IMR-90 (cell line): ENCODE measurements at regions not wholly inside any gene's neighbourhood (a gene's known extent, or its start where the extent isn't known, plus 50 kb on each side); places are given as distances from the start of the nearest gene placed in this dataset.

Experiments
- ATAC-seq: fragments of 200-7000 bp; cut with Tn5 transposase; 2 replicates; pipeline ENCODE4 v1.9.1; 2020; ENCODE audit warnings: low read depth, mild to moderate bottlenecking, moderate library complexity
- BruUV-seq: library from RNA; stranded (reverse); fragments of 400-500 nt; replicated peaks from 2 replicates; lab custom pipeline; 2021; lab: Mats Ljungman, UMichigan
- CTCF ChIA-PET: fragments of 300-600 bp; formaldehyde crosslinking; extraction: SDS; loops from one replicate; lab custom pipeline; 2021; ENCODE audit warnings: antibody characterized with exemption; lab: Yijun Ruan, JAX
- POLR2A ChIA-PET: fragments of 300-600 bp; sonication (Branson Sonifier 250); formaldehyde crosslinking; loops from one replicate; lab custom pipeline; 2022; ENCODE audit warnings: antibody characterized with exemption; ENCODE audit not compliant: unreplicated experiment; lab: Charles Lee
- DNase-seq: peaks from one replicate; pipeline ENCODE4 v3.0.0; 2013
- H2AFZ ChIP-seq: replicated peaks from 2 replicates; pipeline ENCODE3; 2013; ENCODE audit warnings: low read length, mild to moderate bottlenecking; ENCODE audit not compliant: poor library complexity
- H2AK5ac ChIP-seq: 2 replicates; pipeline ENCODE4 v1.6.1; 2013; ENCODE audit warnings: low read depth, low read length, inconsistent platforms
- H2AK9ac ChIP-seq: replicated peaks from 2 replicates; pipeline ENCODE3; 2013; ENCODE audit warnings: mild to moderate bottlenecking, low read depth, low read length, moderate library complexity; ENCODE audit not compliant: poor library complexity
- H2BK120ac ChIP-seq: 2 replicates; pipeline ENCODE4 v1.6.1; 2013; ENCODE audit warnings: low read depth, low read length, inconsistent platforms
- H2BK15ac ChIP-seq: 3 replicates; pipeline ENCODE4 v1.6.1; 2013; ENCODE audit warnings: low read depth, low read length, inconsistent platforms
- H2BK20ac ChIP-seq: 2 replicates; pipeline ENCODE4 v1.6.1; 2013; ENCODE audit warnings: low read depth, mild to moderate bottlenecking, inconsistent platforms, low read length, moderate library complexity
- H2BK5ac ChIP-seq: 2 replicates; pipeline ENCODE4 v1.6.1; 2013; ENCODE audit warnings: mild to moderate bottlenecking, low read depth, low read length, inconsistent platforms; ENCODE audit not compliant: poor library complexity, severe bottlenecking
- H3K14ac ChIP-seq: replicated peaks from 2 replicates; pipeline ENCODE4 v1.6.1; 2013; ENCODE audit warnings: low read depth, low read length, inconsistent platforms
- H3K18ac ChIP-seq: 2 replicates; pipeline ENCODE4 v1.6.1; 2013; ENCODE audit warnings: low read depth, low read length, control low read depth
- H3K23ac ChIP-seq: 2 replicates; pipeline ENCODE4 v1.6.1; 2013; ENCODE audit warnings: low read depth, low read length, inconsistent platforms
- H3K27ac ChIP-seq: 2 replicates; pipeline ENCODE4 v1.5.1; 2013; ENCODE audit warnings: mild to moderate bottlenecking, control low read depth, low read length; ENCODE audit not compliant: insufficient read depth
- H3K27me3 ChIP-seq: 2 replicates; pipeline ENCODE4 v1.6.1; 2013; ENCODE audit warnings: low read length; ENCODE audit not compliant: control insufficient read depth, insufficient read depth
- H3K36me3 ChIP-seq: 2 replicates; pipeline ENCODE4 v1.6.1; 2013; ENCODE audit warnings: low read length, mixed read lengths; ENCODE audit not compliant: control insufficient read depth, insufficient read depth
- H3K4ac ChIP-seq: 2 replicates; pipeline ENCODE4 v1.6.1; 2013; ENCODE audit warnings: low read depth, low read length, inconsistent platforms
- H3K4me1 ChIP-seq: 2 replicates; pipeline ENCODE4 v1.6.1; 2013; ENCODE audit warnings: low read length, mixed read lengths; ENCODE audit not compliant: control insufficient read depth, insufficient read depth
- H3K4me2 ChIP-seq: 2 replicates; pipeline ENCODE4 v1.6.1; 2013; ENCODE audit warnings: low read depth, mild to moderate bottlenecking, control low read depth, low read length, moderate library complexity
- H3K4me3 ChIP-seq: 2 replicates; pipeline ENCODE4 v1.5.1; 2013; ENCODE audit warnings: low read depth, mild to moderate bottlenecking, control low read depth, low read length, moderate library complexity; ENCODE audit not compliant: insufficient read depth
- H3K56ac ChIP-seq: 2 replicates; pipeline ENCODE4 v1.6.1; 2013; ENCODE audit warnings: low read length, inconsistent platforms; ENCODE audit not compliant: insufficient read depth; ENCODE audit errors: extremely low read depth
- H3K79me1 ChIP-seq, 2 experiments: 2 replicates each; pipeline ENCODE4 v1.6.1; 2013; ENCODE audit warnings: low read length in 2 of 2, inconsistent platforms in 1 of 2, low read depth in 1 of 2
- H3K9ac ChIP-seq: 2 replicates; pipeline ENCODE4 v1.6.1; 2013; ENCODE audit warnings: low read depth, low read length, control low read depth
- H3K9me1 ChIP-seq: 2 replicates; pipeline ENCODE4 v1.6.1; 2013; ENCODE audit warnings: low read length, inconsistent platforms; ENCODE audit not compliant: insufficient read depth
- H3K9me3 ChIP-seq: 2 replicates; pipeline ENCODE4 v1.6.1; 2013; ENCODE audit warnings: low read length; ENCODE audit not compliant: control insufficient read depth, insufficient read depth
- H4K20me1 ChIP-seq: 2 replicates; pipeline ENCODE4 v1.6.1; 2013; ENCODE audit warnings: low read length, inconsistent platforms; ENCODE audit not compliant: insufficient read depth
- H4K5ac ChIP-seq: 2 replicates; pipeline ENCODE4 v1.6.1; 2013; ENCODE audit warnings: mild to moderate bottlenecking, low read depth, low read length, control low read depth
- H4K8ac ChIP-seq, 2 experiments: 2 replicates each; pipeline ENCODE4 v1.6.1; 2013; ENCODE audit warnings: low read depth in 2 of 2, low read length in 2 of 2, control low read depth in 1 of 2, inconsistent platforms in 1 of 2
- H4K91ac ChIP-seq: 2 replicates; pipeline ENCODE4 v1.6.1; 2013; ENCODE audit warnings: low read depth, low read length, inconsistent platforms; ENCODE audit not compliant: insufficient read depth
- CEBPB ChIP-seq: IDR thresholded peaks from 2 replicates; pipeline ENCODE4 v1.6.1; 2012; ENCODE audit warnings: low read depth, low read length, improper control_type of control experiment
- CHD1 ChIP-seq: IDR thresholded peaks from 2 replicates; pipeline ENCODE4 v1.6.1; 2012; ENCODE audit warnings: low read depth, low read length, improper control_type of control experiment
- CTCF ChIP-seq: conservative IDR thresholded peaks from 2 replicates; pipeline ENCODE4 v1.5.1; 2012; ENCODE audit warnings: mild to moderate bottlenecking, low read depth, low read length, improper control_type of control experiment
- ELK1 ChIP-seq: fragments of 150-350 bp; IDR thresholded peaks from 2 replicates; pipeline ENCODE4 v1.6.1; 2016; ENCODE audit warnings: low read depth, mild to moderate bottlenecking, low read length, moderate library complexity, borderline replicate concordance
- FOS ChIP-seq: fragments of 150-350 bp; IDR thresholded peaks from 2 replicates; pipeline ENCODE4 v1.6.1; 2016; ENCODE audit warnings: low read depth, low read length
- MAFK ChIP-seq: IDR thresholded peaks from 2 replicates; pipeline ENCODE4 v1.6.1; 2012; ENCODE audit warnings: low read depth, low read length, improper control_type of control experiment
- NFE2L2 ChIP-seq: fragments of 150-350 bp; IDR thresholded peaks from 2 replicates; pipeline ENCODE4 v1.6.1; 2016; ENCODE audit warnings: low read depth, mild to moderate bottlenecking, low read length
- POLR2A ChIP-seq: IDR thresholded peaks from 2 replicates; pipeline ENCODE4 v1.6.1; 2012; ENCODE audit warnings: mild to moderate bottlenecking, low read depth, low read length
- RAD21 ChIP-seq: IDR thresholded peaks from 2 replicates; pipeline ENCODE4 v1.6.1; 2012; ENCODE audit warnings: low read length, improper control_type of control experiment
- RCOR1 ChIP-seq: IDR thresholded peaks from 2 replicates; pipeline ENCODE4 v1.6.1; 2012; ENCODE audit warnings: mild to moderate bottlenecking, low read length, improper control_type of control experiment; ENCODE audit not compliant: insufficient replicate concordance
- RFX5 ChIP-seq: IDR thresholded peaks from 2 replicates; pipeline ENCODE4 v1.8.0; 2012; ENCODE audit warnings: low read depth, mild to moderate bottlenecking, low read length, moderate library complexity
- SMC3 ChIP-seq: fragments of 150-350 bp; IDR thresholded peaks from 2 replicates; pipeline ENCODE4 v1.6.1; 2016; ENCODE audit warnings: low read depth, mild to moderate bottlenecking, antibody characterized with exemption, low read length, moderate library complexity
- WGBS, 2 experiments: methylation state at CpG; one replicate each; pipeline versions ENCODE4 v1.1.5 to v1.1.7; 2013; ENCODE audit warnings: missing lambda C conversion rate in 2 of 2; ENCODE audit not compliant: insufficient read length in 1 of 2; ENCODE audit errors: extremely low coverage in 2 of 2; 5-methylcytosine and 5-hydroxymethylcytosine counted together
- dilution Hi-C: fragments of 300-500 bp; cut with HindIII; formaldehyde crosslinking; loops from one replicate; pipeline ENCODE4 v1.14.3; 2018; ENCODE audit warnings: low sequenced_read_pairs; ENCODE audit not compliant: unreplicated experiment
- in situ Hi-C: fragments of 300-500 bp; cut with MboI; formaldehyde crosslinking; loops from 3 replicates; pipeline ENCODE4 v1.14.3; 2019; ENCODE audit warnings: low sequenced_read_pairs, inconsistent platforms, mixed read lengths
- intact Hi-C: fragments of 100-400 bp; cut with micrococcal nuclease; formaldehyde crosslinking; loops from 2 replicates; pipeline ENCODE4 v1.10.0; 2022
- TF ChIP-seq, protein P1 (sequence below): fragments of 150-350 bp; IDR thresholded peaks from 2 replicates; pipeline ENCODE4 v1.6.1; 2017; ENCODE audit warnings: mild to moderate bottlenecking, antibody characterized with exemption, low read length, low read depth

DNA sequence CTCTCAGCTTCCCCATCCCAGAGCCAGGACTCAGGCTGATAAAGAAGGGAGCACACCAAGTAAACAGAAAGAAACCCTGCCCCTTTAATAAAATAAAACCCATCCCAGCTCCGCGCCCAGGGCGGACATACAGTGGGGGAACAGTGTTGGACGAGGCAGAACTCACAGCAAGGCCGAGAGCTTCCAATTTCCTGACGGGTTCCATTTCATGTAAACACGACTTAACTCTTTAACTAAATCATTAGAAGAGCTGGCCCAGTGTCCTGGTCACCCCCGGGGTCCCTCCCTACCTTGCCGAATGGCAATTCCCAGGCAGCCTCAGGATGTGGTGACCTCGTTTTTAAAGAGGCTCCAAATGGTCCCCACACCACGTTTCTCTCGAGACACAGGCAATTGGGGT lies 340.7 kb downstream of the FOXL1 start (continued):
- TF ChIP-seq RCOR1 (no peak), NFE2L2 (no peak)

- no peak overlapping the region for H2BK15ac ChIP-seq
- H3K14ac ChIP-seq: no peak overlapping the region
- dilution Hi-C loops: no loop called here
- DNase-seq (no peak), ATAC-seq (no peak)
- 83% methylated on average over 19 of the region's 28 CpGs; no CpG with 5 or more reads in 1 of the 2 experiments for WGBS, 2 experiments
- no peak overlapping the region for H3K18ac ChIP-seq
- H3K9ac ChIP-seq: no peak overlapping the region
- H3K9me3 ChIP-seq: peaks cover 15% of the 10 kb centered on the region
- H2BK5ac ChIP-seq: no peak overlapping the region
- no peak overlapping the region for H4K8ac ChIP-seq
- H3K4me3 ChIP-seq: no peak overlapping the region
- H3K36me3 ChIP-seq: no peaks in the 10 kb centered on the region
- H3K4ac ChIP-seq: no peak overlapping the region
- peaks cover 0 to 5% of the 10 kb centered on the region in 2 experiments; a peak in 1 of 4 replicates for H3K79me1 ChIP-seq
- no peak overlapping the region for H2BK20ac ChIP-seq
- H3K9me1 ChIP-seq: peaks cover 15% of the 10 kb centered on the region
- BruUV-seq: no TSS peak
- no peak overlapping the region for H4K5ac ChIP-seq
- ChIA-PET CTCF (no interaction called here), POLR2A (no interaction called here)
- no peak overlapping the region for H3K56ac ChIP-seq
- intact Hi-C loops: loop anchor here (10.0 kb wide), 1 partner anchor 145 kb away; no protein-coding TSS in a partner anchor
- no peak overlapping the region for H4K91ac ChIP-seq
- H2AK9ac ChIP-seq: no peak overlapping the region
- in situ Hi-C loops: no loop called here
- no peak overlapping the region for H3K27ac ChIP-seq
- H2AK5ac ChIP-seq: no peak overlapping the region
- no peak overlapping the region for H2BK120ac ChIP-seq
- peaks cover 8% of the 10 kb centered on the region for H3K4me1 ChIP-seq
- H3K27me3 ChIP-seq: no peaks in the 10 kb centered on the region
- no peaks in the 10 kb centered on the region for H4K20me1 ChIP-seq
- no peak overlapping the region for H2AFZ ChIP-seq
- H3K4me2 ChIP-seq: no peak overlapping the region
- H3K23ac ChIP-seq: no peak overlapping the region
- TF ChIP-seq RFX5 (no peak), NFE2L2 (no peak), CTCF (no peak), FOS (no peak), CEBPB (no peak), CHD1 (no peak), SMC3 (no peak), POLR2A (no peak), RAD21 (no peak), ELK1 (no peak), MAFK (no peak)
- TF ChIP-seq, protein P1, sequence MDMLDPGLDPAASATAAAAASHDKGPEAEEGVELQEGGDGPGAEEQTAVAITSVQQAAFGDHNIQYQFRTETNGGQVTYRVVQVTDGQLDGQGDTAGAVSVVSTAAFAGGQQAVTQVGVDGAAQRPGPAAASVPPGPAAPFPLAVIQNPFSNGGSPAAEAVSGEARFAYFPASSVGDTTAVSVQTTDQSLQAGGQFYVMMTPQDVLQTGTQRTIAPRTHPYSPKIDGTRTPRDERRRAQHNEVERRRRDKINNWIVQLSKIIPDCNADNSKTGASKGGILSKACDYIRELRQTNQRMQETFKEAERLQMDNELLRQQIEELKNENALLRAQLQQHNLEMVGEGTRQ: no peak
Measured at GRCh38 chr16:86919578-86920305, 341.4 kb downstream of the FOXL1 start.
